GM21737 (cell line): ENCODE measurements at regions not wholly inside any gene's neighbourhood (a gene's known extent, or its start where the extent isn't known, plus 50 kb on each side); places are given as distances from the start of the nearest gene placed in this dataset.
"Not testable (repeated sequence)": the region's sequence is repeated elsewhere in the genome, so short reads cannot be mapped to it uniquely, and the experiment has no call there.

Source experiments
- ATAC-seq: cut with Tn5 transposase; IDR thresholded peaks from one replicate; pipeline ENCODE4 v1.9.1; 2021; ENCODE audit warnings: mild to moderate bottlenecking, moderate library complexity; ENCODE audit not compliant: unreplicated experiment

- no peak for ATAC-seq
These were observed 330.9 kb upstream of the C2CD4B start for GRCh38 chr15:62495670-62496614.

GRCh38 chr15:62497356-62497755 lies 332.3 kb upstream of the C2CD4B start:
- no peak for ATAC-seq

DNA sequence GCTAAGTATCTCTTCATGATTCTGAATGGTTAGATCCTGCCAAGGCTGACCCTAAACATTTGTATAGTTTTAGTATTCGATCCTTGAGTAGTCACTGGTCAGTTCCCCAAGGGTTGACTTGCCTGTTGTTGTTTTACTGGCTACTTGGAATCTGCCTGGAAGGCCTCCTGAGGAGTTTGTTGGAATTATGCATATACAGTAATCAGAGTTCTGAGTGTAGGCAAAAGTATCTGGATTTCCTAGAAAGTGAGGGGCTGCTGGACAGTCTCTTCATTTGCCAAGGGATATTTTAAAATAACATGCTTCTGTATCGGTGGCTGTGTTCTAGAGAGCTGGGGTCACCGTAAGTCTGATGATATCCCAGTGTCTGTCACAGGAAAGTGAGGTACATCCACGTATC lies 333.2 kb upstream of the C2CD4B start:
- no peak for ATAC-seq

GRCh38 chr15:62498712-62499111 lies 333.6 kb upstream of the C2CD4B start:
- ATAC-seq: no peak

DNA sequence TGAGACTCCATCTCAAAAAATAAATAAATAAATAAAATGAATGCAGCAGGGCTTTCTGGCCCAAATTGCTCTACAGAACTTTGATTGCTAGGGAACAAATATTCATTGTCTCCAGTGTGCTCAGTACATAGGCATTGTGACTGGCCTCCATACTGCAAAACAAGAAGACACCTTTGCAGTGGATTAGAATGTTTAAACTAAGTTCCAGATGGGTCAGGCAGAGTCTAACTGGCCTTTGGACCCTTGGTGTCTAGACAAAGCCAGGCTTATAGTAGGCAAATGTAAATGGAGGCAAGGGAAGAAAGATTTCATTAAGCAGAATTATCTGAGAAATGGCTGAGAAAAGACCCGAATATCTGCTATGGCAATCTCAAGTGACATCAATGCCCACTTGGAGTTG lies 335.2 kb upstream of the C2CD4B start:
- ATAC-seq: no peak

DNA sequence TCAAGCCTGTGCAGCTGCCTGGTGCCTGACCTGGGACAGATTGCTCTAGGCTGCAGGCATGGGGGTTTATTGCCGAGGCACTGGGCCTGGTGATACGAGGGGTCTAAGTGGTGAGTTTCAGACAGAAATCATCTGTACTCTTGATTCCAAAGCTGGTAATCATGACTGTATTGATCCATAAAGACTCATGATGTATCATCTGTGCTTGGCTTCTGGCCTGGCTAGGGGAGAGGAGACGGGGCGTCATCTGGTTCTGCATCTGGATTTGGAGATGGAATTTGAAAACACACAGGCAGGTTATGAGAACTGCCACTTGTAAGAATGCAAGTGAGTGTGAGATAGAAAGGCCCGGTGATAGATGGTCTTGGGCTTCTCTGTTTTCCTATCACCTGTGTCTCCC lies 337.4 kb upstream of the C2CD4B start:
- ATAC-seq: no peak

DNA sequence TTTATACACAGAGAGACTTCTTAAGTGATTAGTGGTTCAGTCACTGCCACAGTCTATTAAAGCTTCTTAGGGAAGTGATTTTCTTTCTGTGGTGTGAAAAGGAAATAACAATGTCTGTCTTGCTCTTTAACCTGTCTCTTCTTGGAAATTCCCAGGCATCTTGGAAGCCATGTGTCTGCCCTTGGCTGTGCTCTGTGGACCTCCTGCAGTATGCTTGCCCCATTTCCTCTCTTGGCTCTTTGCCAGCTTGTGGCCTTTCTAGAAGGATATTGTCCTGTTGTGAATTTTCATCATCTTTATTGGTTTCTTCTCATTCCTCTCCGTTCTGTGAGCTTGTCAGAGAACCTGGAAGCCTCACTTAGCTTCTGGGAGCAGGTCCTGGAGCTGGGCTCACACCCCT lies 338.4 kb upstream of the C2CD4B start:
- ATAC-seq: no peak

- ATAC-seq: no peak
These were observed 340.7 kb upstream of the C2CD4B start for GRCh38 chr15:62505762-62506161.

- ATAC-seq: no peak
These were observed 341.2 kb upstream of the C2CD4B start for GRCh38 chr15:62506217-62506805.

DNA sequence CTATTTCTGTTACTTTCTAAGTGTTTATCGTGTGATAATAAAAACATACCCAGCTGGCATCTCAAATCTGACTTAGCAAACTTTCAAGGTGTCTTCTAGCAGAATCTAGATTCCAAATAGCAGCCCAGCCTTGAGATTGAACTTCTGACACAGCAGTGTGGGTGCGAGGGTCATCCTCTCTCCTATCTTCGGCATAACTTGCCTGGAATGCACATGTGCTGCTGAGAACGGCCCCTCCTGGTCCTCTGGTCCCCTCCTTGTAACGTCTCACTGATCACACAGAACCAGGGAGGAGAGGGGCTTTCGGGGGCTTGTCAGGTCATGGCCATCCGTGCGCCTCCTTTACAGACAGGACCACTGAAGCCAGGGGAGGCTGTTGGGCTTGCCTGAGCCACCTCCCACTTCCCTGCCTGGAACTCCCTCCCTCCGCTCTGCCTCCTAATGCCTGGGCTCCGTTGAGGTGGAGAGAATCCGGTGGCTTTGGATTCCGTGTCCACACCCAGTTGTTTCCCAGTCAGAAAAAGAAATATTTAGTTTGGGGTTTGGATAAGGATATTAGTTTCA lies 344.4 kb upstream of the C2CD4B start:
- no peak for ATAC-seq

- no peak for ATAC-seq
These were observed 345.7 kb upstream of the C2CD4B start for GRCh38 chr15:62510791-62511190.

GRCh38 chr15:62512904-62513303 lies 347.8 kb upstream of the C2CD4B start:
- ATAC-seq: no peak

DNA sequence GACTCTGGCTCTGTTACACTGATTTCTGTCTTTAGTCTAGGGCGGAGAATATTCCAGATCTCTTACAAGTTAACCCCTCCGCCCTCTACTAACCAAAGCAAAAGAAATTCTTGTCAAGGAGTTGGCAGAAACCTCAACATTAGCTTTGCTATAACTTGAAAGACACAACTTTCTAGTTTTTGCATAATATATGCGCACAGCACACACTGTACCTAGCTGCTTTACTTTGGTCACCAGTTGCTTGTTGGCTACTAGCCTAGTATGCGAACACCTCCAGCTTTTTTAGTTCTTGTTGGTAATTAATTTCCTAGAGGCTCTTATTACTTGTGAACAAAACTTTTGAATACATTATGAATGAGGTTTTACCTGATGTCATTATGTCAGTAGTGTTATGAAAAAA lies 348.8 kb upstream of the C2CD4B start:
- ATAC-seq: no peak

DNA sequence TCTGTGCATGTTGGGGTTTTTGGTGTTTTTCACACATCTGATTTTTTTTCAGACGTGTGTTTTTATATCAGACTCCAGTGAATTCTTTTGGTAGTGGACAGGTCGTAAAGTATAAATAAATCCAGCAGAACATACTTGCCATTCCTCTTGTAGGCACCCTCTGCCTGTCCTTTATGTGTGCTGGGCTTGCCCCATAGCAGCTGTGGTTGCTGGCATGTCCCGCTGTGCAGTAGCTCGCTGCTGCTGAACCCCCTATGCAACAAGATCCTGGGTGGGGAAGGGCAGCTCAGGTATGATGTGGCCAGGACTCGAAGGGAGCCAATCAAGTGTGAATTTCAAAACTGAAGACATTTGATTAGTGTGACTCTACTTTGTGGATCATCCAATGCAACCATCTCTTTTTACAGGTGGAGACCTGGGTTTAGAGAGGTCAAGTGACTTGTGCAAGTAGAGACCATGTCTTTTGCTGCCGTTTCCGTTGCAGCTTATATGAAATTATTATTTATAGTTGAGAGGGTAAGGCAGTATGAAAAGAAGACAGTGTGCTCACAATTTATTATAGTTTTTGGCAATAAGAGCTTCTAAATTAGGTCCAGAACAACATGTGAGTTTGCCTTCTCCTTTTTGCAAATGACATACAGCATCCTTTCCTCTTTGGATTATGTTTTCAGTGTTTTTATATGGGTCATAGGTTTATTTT lies 350.8 kb upstream of the C2CD4B start:
- ATAC-seq: no peak

- ATAC-seq: no peak
These were observed 352.5 kb upstream of the C2CD4B start for GRCh38 chr15:62517541-62517940.

GRCh38 chr15:62518666-62519065 lies 353.6 kb upstream of the C2CD4B start:
- ATAC-seq: not testable (repeated sequence)

- ATAC-seq: no peak
These were observed 354.8 kb upstream of the C2CD4B start for GRCh38 chr15:62519900-62520299.

- no peak for ATAC-seq
These were observed 355.8 kb upstream of the C2CD4B start for GRCh38 chr15:62520887-62521286.

GRCh38 chr15:62521396-62521795 lies 356.3 kb upstream of the C2CD4B start:
- no peak for ATAC-seq

- no peak for ATAC-seq
These were observed 359.8 kb upstream of the C2CD4B start for GRCh38 chr15:62524848-62525247.

GRCh38 chr15:62527387-62527786 lies 362.3 kb upstream of the C2CD4B start:
- ATAC-seq: no peak
